Endothelial cell of umbilical vein (primary cell): ENCODE measurements at regions not wholly inside any gene's neighbourhood (a gene's known extent, or its start where the extent isn't known, plus 50 kb on each side); places are given as distances from the start of the nearest gene placed in this dataset.

Experiments
- BruUV-seq: library from RNA; stranded (reverse); fragments of 400-500 nt; replicated peaks from 2 replicates; lab custom pipeline; 2021; lab: Mats Ljungman, UMichigan
- CTCF ChIA-PET: fragments of 300-600, 350-600 bp; sonication (Branson Sonifier 250); formaldehyde crosslinking; loops from one replicate; lab custom pipeline; 2021; ENCODE audit warnings: antibody characterized with exemption, inconsistent platforms; lab: Charles Lee
- POLR2A ChIA-PET: fragments of 300-600, 350-600 bp; sonication (Branson Sonifier 250); formaldehyde crosslinking; loops from one replicate; lab custom pipeline; 2021; ENCODE audit warnings: antibody characterized with exemption, inconsistent platforms; lab: Charles Lee
- DNase-seq: peaks from one replicate; pipeline ENCODE4 v3.0.0-alpha.2; 2011; ENCODE audit warnings: low read depth, low spot score
- FAIRE-seq: peaks from 2 replicates; lab custom pipeline; 2011; peaks lifted over from hg19 to GRCh38; lab: Jason Lieb, UNC
- H2AFZ ChIP-seq: 2 replicates; pipeline ENCODE4 v1.6.0; 2012; ENCODE audit warnings: low read depth, low read length, control low read depth, inconsistent platforms
- H3K27ac ChIP-seq: 2 replicates; pipeline ENCODE4 v1.5.1; 2011; ENCODE audit warnings: low read depth, mild to moderate bottlenecking, control low read depth, low read length, moderate library complexity; ENCODE audit not compliant: insufficient read depth
- H3K27me3 ChIP-seq, 2 experiments: 2 replicates each; pipeline versions ENCODE4 v1.6.0 to v1.6.1; 2011; ENCODE audit warnings: low read length in 2 of 2, mixed read lengths in 1 of 2; ENCODE audit not compliant: control insufficient read depth in 2 of 2, insufficient read depth in 2 of 2
- H3K36me3 ChIP-seq, 2 experiments: 2 replicates in 1 of 2; 3 replicates in 1 of 2; pipeline ENCODE4 v1.5.1; 2011; ENCODE audit warnings: low read length in 2 of 2, mild to moderate bottlenecking in 1 of 2, moderate library complexity in 1 of 2; ENCODE audit not compliant: control insufficient read depth in 2 of 2, insufficient read depth in 2 of 2; ENCODE audit errors: extremely low read depth in 1 of 2
- H3K4me1 ChIP-seq: 3 replicates; pipeline ENCODE4 v1.5.1; 2011; ENCODE audit warnings: mild to moderate bottlenecking, low read length; ENCODE audit not compliant: control insufficient read depth, insufficient read depth; ENCODE audit errors: extremely low read depth
- H3K4me2 ChIP-seq: 2 replicates; pipeline ENCODE4 v1.6.1; 2011; ENCODE audit warnings: low read length, control low read depth, mixed read lengths; ENCODE audit not compliant: insufficient read depth
- H3K4me3 ChIP-seq, 3 experiments: fragments of 200-600 bp in 1 of 3; sonication (generic), shearing (Covaris generic) in 1 of 3; replicated peaks in 1 of 3; 2 replicates each; pipeline ENCODE4 v1.5.1; 2011 to 2016; ENCODE audit warnings: control low read depth in 3 of 3, low read length in 3 of 3, mild to moderate bottlenecking in 2 of 3, inconsistent platforms in 1 of 3, low read depth in 1 of 3, moderate library complexity in 1 of 3; ENCODE audit not compliant: insufficient read depth in 1 of 3
- H3K79me2 ChIP-seq: 2 replicates; pipeline ENCODE4 v1.6.0; 2012; ENCODE audit warnings: low read length, inconsistent platforms; ENCODE audit not compliant: control insufficient read depth, insufficient read depth
- H3K9ac ChIP-seq: replicated peaks from 2 replicates; pipeline ENCODE3; 2011; ENCODE audit warnings: low read length, control low read depth; ENCODE audit not compliant: insufficient read depth; ENCODE audit errors: extremely low read depth
- H3K9me1 ChIP-seq: replicated peaks from 3 replicates; pipeline ENCODE4 v1.6.0; 2011; ENCODE audit warnings: mild to moderate bottlenecking, low read length; ENCODE audit not compliant: control insufficient read depth, insufficient read depth; ENCODE audit errors: extremely low read depth
- H3K9me3 ChIP-seq: replicated peaks from 2 replicates; pipeline ENCODE4 v1.5.1; 2012; ENCODE audit warnings: low read length, inconsistent platforms; ENCODE audit not compliant: control insufficient read depth, insufficient read depth
- H4K20me1 ChIP-seq: replicated peaks from 2 replicates; pipeline ENCODE3; 2011; ENCODE audit warnings: mild to moderate bottlenecking, low read length; ENCODE audit not compliant: control insufficient read depth, insufficient read depth; ENCODE audit errors: extremely low read depth
- CTCF ChIP-seq, 2 donors: IDR thresholded peaks; 1 replicate in 1 of 2; 2 replicates in 1 of 2; pipeline ENCODE4 v1.5.1; 2011; ENCODE audit warnings: low read length in 2 of 2, mild to moderate bottlenecking in 2 of 2, moderate library complexity in 2 of 2, control low read depth in 1 of 2, inconsistent platforms in 1 of 2, low read depth in 1 of 2; ENCODE audit not compliant: insufficient read depth in 1 of 2; ENCODE audit errors: extremely low read depth in 1 of 2
- EZH2 ChIP-seq: IDR thresholded peaks from 2 replicates; pipeline ENCODE4 v1.6.1; 2012; ENCODE audit warnings: borderline replicate concordance, low read depth, mild to moderate bottlenecking, moderate library complexity, low read length, inconsistent platforms; ENCODE audit not compliant: severe bottlenecking
- FOS ChIP-seq: IDR thresholded peaks from 2 replicates; pipeline ENCODE4 v1.6.1; 2011; ENCODE audit warnings: mild to moderate bottlenecking, low read length, moderate library complexity, borderline replicate concordance; ENCODE audit not compliant: insufficient read depth
- GATA2 ChIP-seq: IDR thresholded peaks from 2 replicates; pipeline ENCODE4 v1.7.0; 2011; ENCODE audit warnings: low read depth, mild to moderate bottlenecking, moderate library complexity, mixed read lengths, low read length; ENCODE audit not compliant: insufficient read length, insufficient read depth
- JUN ChIP-seq: IDR thresholded peaks from 2 replicates; pipeline ENCODE4 v1.6.1; 2011; ENCODE audit warnings: borderline replicate concordance, low read depth; ENCODE audit not compliant: insufficient read length, insufficient read depth
- MYC ChIP-seq: IDR thresholded peaks from one replicate; pipeline ENCODE4 v1.6.1; 2011; ENCODE audit warnings: mild to moderate bottlenecking, low read depth, low read length
- POLR2A ChIP-seq: IDR thresholded peaks from 2 replicates; pipeline ENCODE4 v1.6.1; 2012; ENCODE audit warnings: low read depth, mild to moderate bottlenecking, control low read depth, low read length
- POLR2AphosphoS5 ChIP-seq: IDR thresholded peaks from 2 replicates; pipeline ENCODE4 v1.6.1; 2012; ENCODE audit warnings: low read depth, mild to moderate bottlenecking, control low read depth, low read length, moderate library complexity; ENCODE audit not compliant: insufficient read depth
- dilution Hi-C: fragments of 300-500 bp; cut with MboI; formaldehyde crosslinking; loops from one replicate; pipeline ENCODE4 v1.15.0; 2019; ENCODE audit warnings: low sequenced_read_pairs; ENCODE audit not compliant: extremely low pct_ligation_motif_present
- intact Hi-C: fragments of 100-400 bp; cut with micrococcal nuclease; formaldehyde crosslinking; loops from one replicate; pipeline ENCODE4 v1.10.0; 2022
- TF ChIP-seq, protein P1 (sequence below): IDR thresholded peaks from 2 replicates; pipeline ENCODE4 v1.6.1; 2011; ENCODE audit not compliant: insufficient read depth, insufficient read length

DNA sequence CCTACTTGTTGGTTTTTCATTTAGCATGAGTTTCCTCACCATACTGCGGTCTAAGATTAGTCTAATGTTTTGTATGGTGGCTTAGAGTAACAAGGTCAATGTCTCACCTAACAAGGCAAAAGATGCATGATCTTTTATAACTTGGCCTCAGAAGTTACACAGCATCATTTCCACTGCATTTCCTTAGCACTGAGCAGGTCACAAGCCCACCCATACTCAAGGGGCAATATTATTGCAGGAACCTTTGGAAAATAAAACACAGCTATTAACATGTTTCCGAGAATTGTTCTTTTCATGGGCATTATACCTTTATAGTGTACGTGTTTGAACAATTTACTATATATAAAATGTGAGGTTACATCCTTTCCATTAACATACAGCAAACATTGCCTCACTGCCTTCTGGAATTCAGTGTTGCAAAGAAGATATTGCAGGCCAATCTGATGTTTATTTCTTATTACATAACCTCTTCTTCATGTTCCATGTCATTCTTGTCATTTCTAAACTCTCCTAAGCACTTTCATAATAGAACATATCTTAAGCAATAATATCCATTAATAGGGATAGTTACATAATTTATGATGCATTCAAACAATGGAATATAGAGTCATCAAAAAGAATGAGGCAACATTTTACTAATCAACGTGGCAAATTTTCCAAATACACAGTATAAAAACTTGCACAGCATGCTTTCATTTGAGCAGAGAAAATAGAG is 153.8 kb downstream of the AREG start:
- DNase-seq = peak; percentile 18
- intact Hi-C loops (no loop called here), dilution Hi-C loops (no loop called here)
- H3K4me1 ChIP-seq = no peaks in the 10 kb centered on the region
- H3K9ac ChIP-seq = no peak overlapping the region
- no peak overlapping the region for H3K27ac ChIP-seq
- no peaks in the 10 kb centered on the region for H3K9me3 ChIP-seq
- no peaks in the 10 kb centered on the region for H3K36me3 ChIP-seq
- no peak overlapping the region for H3K4me3 ChIP-seq
- H3K27me3 ChIP-seq = no peaks in the 10 kb centered on the region
- H3K9me1 ChIP-seq = no peaks in the 10 kb centered on the region
- FAIRE-seq = no peak
- TF ChIP-seq JUN = no peak
- ChIA-PET CTCF (no interaction called here), POLR2A (no interaction called here)
- no TSS peak for BruUV-seq
- H3K4me2 ChIP-seq = no peak overlapping the region
- H3K79me2 ChIP-seq = no peaks in the 10 kb centered on the region
- H2AFZ ChIP-seq = no peak overlapping the region
- no peaks in the 10 kb centered on the region for H4K20me1 ChIP-seq

GRCh38 chr4:74603186-74603585 is 158.2 kb downstream of the AREG start:
- no TSS peak for BruUV-seq

More at GRCh38 chr4:74603186-74603585, 158.2 kb downstream of the AREG start:
- Histone ChIP-seq H3K36me3 (no peaks in the 10 kb centered on the region), H3K27ac (no peak overlapping the region), H3K9ac (no peak overlapping the region), H2AFZ (no peak overlapping the region), H3K4me1 (no peaks in the 10 kb centered on the region), H3K9me1 (no peaks in the 10 kb centered on the region), H3K79me2 (no peaks in the 10 kb centered on the region), H3K4me3 (no peak overlapping the region), H4K20me1 (no peaks in the 10 kb centered on the region), H3K9me3 (no peaks in the 10 kb centered on the region), H3K27me3 (no peaks in the 10 kb centered on the region), H3K4me2 (no peak overlapping the region)
- TF ChIP-seq CTCF (IDR thresholded peaks at IDR 0.05; ENCODE audit: extremely low read depth in 1 of 2, insufficient read depth in 1 of 2, low read depth in 1 of 2, low read length in 2 of 2) (no peak), FOS (no peak), GATA2 (no peak), POLR2AphosphoS5 (no peak), MYC (no peak), EZH2 (no peak), POLR2A (no peak), JUN (no peak)
- TF ChIP-seq, protein P1, sequence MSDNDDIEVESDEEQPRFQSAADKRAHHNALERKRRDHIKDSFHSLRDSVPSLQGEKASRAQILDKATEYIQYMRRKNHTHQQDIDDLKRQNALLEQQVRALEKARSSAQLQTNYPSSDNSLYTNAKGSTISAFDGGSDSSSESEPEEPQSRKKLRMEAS = no peak
- dilution Hi-C loops = no loop called here
- intact Hi-C loops = no loop called here
- ChIA-PET POLR2A (no interaction called here), CTCF (interaction anchor here (0.8 to 1.0 kb wide), 3 partner anchors 12 to 68 kb away, joined by 3 to 4 read pairs (median 3); no protein-coding TSS in a partner anchor)
- DNase-seq = no peak
- FAIRE-seq = no peak
